ENCODE measurements at regions not wholly inside any gene's neighbourhood (a gene's known extent, or its start where the extent isn't known, plus 50 kb on each side); places are given as distances from the start of the nearest gene placed in this dataset.

GRCh38 chr10:77702166-77702565 is 64.6 kb upstream of the KCNMA1 start:
- TF ChIP-seq REST (IDR thresholded peaks at IDR 0.05; ENCODE audit: insufficient read depth in 1 of 2, low read depth in 2 of 2, low read length in 2 of 2) (no peak), POLR2AphosphoS5 (IDR thresholded peaks at IDR 0.05; ENCODE audit: low read depth, low read length) (no peak), TAF1 (IDR thresholded peaks at IDR 0.05; ENCODE audit: borderline replicate concordance, insufficient read depth, low read length) (no peak), FOXP2 (optimal IDR thresholded peaks at IDR 0.05; ENCODE audit: borderline replicate concordance, extremely low read depth, extremely low read length, insufficient read depth) (no peak), SIN3A (IDR thresholded peaks at IDR 0.05; ENCODE audit: borderline replicate concordance, insufficient read depth, low read length) (no peak)
